Stimulated activated CD4-positive, alpha-beta T cell treated with anti-CD3 and anti-CD28 coated beads, Interleukin-1b, Interleukin-23, amount 100 ng/mL, for 24 hours (primary cell): ENCODE measurements at regions not wholly inside any gene's neighbourhood (a gene's known extent, or its start where the extent isn't known, plus 50 kb on each side); places are given as distances from the start of the nearest gene placed in this dataset.

Experiments used
- DNase-seq, 4 experiments: peaks; one replicate each; pipeline ENCODE4 v3.0.0-alpha.2; 2020; ENCODE audit warnings: low read depth in 4 of 4, low spot score in 1 of 4

GRCh38 chr2:240277807-240278522, 137.5 kb upstream of the OTOS start:
- no peak for DNase-seq

DNA sequence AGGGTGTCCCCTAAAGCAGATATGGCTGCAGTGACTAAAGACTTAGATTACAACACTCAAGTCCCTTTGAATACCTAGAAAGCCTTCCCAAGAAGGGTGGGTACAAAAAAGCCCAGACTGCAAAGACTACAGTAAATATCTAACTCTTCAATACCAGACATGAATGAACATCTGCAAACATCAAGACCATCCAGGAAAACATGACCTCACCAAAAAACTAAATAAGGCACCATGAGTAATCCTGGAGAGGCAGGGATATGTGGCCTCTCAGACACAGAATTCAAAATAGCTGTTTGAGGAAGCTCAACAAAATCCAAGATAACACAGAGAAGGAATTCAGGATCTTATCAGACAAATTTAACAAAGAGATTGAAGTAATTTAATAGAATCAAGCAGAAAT, 138.2 kb upstream of the OTOS start:
- DNase-seq: no peak

DNA sequence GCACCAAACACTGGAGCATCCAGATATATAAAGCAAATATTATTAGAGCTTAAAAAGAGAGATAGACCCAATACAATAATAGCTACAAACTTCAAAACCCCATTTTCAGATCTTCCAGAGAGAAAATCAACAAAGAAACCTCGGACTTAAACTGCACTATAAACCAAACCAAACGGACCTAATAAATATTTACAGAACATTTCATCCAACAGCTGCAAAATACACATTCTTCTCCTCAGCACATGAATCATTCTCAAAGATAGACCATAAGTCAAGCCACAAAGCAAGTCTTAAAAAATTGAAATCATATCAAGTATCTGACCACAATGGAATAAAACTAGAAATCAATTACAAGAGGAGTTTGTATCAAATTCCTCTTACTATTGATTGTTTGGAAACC, 140.2 kb upstream of the OTOS start:
- DNase-seq: no peak

DNA sequence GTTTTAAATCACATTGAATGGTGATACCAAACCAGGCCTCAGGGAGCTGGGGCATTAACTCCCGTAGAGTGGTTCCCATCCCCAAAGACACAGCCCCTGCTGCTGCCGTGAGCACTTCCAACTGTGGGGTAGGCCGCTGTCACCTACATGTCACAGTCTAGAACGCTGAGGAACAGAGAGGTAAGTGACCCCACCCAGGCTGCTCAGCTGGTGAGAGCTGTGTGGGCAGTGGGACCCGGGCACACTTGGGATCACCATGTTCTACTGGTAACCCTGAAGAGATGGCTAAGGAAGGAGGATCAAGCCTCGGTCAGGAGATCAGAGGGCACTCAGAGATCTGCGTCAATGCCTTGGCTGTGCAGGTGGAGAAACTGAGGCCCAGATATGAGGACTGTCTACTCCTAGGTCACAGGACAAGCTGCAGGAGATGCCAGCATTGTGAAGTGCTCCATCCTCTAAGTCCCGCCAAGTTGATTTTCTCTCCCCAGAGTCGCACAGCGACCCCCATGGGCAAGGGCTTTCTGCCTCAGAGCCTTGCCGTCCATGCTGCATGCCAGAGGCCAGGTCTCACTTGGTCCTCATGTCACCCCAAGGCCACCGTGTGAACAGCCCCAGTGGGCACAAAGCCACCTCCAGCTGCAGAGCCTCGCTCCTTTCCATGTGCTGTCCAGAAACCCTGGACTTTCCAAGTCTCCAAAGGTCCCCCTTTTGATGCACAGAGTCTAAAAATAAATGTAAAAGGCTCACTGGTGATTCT, 144.2 kb upstream of the OTOS start:
- DNase-seq: no peak

DNA sequence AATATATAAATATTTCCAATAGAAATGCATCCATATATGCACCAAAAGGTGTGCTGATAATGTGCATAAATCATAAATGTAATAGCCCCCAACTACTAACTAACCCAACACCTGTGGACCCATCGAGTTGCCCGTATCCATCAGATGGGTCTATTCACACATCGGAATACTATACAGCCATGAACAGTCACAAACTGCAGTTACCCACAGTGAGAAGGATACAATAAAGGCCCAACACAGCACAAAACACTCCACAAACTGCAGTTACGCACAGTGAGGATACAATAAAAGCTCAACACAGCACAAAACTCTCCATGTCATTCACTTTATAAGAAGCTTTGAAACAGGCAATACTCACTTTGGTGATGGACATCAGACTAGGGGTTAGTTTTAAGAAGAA, 145.3 kb upstream of the OTOS start:
- no peak for DNase-seq

DNA sequence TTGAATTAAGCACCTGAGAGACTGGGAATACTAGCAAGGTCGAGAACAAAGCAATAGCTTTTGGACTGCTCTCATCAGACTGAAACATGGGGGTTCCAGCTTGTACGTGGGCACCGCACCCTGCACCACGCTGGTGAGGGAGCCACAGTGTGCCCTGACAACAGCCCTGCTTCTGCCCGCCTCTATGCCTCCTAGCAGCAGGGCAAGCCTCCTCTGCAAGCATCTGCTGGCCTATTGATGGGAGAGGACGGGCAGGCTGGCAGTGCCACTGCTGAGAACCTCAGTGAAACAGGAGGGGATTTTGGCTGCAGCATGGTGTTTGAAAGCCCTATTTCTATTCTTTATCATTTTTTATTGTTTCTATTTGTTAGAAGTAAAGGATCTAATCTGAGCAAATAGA, 146.1 kb upstream of the OTOS start:
- no peak for DNase-seq

- no peak for DNase-seq
Observed at GRCh38 chr2:240287011-240287410, 146.6 kb upstream of the OTOS start.

- no peak for DNase-seq
Observed at GRCh38 chr2:240287496-240288086, 147.1 kb upstream of the OTOS start.

GRCh38 chr2:240288087-240288521, 147.4 kb upstream of the GPC1 start:
- no peak for DNase-seq

DNA sequence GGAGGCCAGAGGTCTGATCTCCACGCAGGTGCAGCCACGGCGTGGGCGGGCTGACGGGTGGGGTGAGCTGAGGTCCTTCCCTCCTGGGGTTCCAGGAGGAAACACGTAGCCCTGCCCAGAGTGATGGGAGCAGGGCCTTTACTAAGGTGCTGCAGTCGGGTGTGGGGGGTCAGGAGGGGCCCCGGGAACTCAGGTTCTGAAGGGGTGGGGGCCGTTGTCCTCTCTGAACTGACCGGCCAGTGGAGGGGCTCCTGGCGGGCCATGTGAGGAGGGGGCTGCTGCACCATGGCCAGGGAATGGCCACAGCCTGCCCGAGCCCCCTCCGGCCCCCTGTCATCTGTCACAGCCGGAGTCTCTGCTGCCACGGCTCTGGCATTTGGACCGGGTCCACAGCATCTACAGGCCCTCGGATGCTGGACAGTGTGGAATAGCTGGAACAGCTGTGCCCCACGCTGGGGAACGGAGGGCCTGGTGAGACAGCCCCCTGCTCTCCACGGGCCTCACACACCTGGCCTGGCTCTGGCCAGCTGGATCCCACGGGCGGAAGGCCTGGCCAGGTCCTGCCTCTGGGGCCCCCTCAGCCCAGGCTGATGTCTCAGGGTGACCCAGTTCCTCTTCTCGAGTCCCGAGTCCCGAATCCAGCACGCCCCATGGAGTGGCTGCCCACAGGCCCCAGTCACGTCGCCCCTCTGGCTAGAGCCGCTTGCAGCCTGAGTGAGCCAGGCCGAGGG, 145.6 kb upstream of the GPC1 start:
- DNase-seq: no peak

DNA sequence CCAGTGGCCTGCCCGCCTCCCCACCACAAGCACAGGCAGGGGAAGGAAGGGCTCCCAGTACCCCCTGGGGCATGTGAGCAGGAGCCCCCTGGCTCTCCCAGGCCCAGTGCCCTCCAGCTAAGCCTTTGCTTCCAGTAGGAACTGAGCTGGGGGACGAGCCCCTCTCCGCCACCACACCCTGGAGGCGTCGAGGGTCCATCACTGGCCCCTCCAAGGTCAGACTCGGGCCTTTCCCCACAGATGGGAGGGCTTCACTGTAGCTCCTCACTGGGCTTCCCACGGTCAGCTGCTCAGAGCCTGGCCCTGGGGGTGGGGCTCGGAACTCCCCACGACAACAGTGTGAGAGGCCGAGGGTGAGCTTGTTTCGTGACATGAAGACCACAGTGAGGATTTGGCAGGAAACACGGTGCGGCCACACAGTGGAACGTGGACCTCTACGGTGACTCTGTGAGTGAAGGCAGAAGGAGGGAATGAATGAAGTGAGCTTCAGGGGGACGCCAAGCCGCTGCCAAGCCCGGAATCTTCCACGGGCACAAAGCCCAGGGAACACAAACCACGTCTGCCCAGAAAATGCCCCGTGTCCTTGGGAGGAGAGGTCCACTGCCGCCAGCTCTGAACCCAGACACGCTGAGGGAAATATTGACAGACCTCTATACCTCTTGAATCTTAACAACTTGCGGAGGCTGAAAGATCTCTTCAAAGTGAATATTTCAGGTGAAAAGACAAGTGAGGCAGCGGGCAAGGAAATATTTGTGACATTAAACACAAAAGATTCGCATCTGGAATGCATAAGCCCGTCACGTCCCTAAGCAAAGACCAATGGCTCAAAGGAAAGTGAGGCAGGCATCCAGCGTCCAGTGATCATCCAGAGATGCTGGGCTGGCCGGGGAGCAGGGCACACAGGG, 144.8 kb upstream of the GPC1 start:
- DNase-seq: no peak

GRCh38 chr2:240291337-240292034, 144.0 kb upstream of the GPC1 start:
- no peak for DNase-seq

DNA sequence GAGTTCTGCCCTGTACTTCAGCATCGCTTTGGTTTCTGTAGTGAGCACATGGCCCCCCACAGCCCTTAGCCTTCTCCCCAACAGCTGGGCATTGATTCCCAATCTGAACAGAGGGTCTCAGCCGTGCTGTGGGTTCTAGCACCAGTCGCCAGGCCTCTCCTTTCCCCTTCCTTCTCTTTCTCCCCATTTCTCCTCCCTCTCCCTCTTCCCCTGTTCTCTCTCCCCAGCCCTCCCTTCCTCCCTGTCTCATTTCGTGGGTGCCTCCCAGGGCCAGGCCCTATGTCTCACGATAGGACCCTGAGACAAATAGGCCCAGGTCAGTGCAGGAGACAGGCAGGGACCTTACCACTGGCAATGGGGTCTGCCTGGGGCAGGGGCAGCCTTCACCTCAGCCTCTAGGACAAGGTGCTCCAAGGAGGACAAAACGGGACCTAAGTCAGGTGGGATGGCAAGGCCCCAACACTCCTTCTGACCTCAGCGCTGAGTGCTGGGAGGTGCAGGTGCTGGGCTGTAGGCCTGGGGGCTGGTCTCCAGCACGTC, 143.4 kb upstream of the GPC1 start:
- DNase-seq: no peak

- no peak for DNase-seq
Observed at GRCh38 chr2:240292619-240293525, 142.6 kb upstream of the GPC1 start.

- DNase-seq: no peak
Observed at GRCh38 chr2:240293557-240294461, 141.7 kb upstream of the GPC1 start.

DNA sequence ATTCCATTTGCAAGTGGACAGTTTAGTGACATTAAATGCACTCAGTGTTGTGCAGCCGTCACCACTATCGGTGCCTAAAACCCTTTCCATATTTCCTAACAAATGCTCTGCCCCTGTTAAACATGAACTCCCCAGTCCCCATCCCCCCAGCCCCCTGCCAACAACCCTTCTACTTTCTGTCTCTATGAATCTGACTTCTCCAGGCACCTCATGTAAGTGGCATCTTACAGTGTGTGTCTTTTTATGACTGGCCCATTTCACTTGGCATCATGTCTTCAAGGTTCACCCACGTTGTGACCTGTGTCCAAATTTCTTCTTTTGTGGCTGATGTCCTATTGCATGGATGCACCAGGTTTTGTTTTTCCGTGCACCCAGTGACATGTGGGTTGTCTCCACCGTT, 140.9 kb upstream of the GPC1 start:
- no peak for DNase-seq

- no peak for DNase-seq
Observed at GRCh38 chr2:240295256-240296103, 140.0 kb upstream of the GPC1 start.
